CD4-positive, alpha-beta memory T cell (primary cell): ENCODE measurements at regions not wholly inside any gene's neighbourhood (a gene's known extent, or its start where the extent isn't known, plus 50 kb on each side); places are given as distances from the start of the nearest gene placed in this dataset.

Experiments
- CTCF ChIA-PET: fragments of 350-600 bp; sonication (Branson Sonifier 250); formaldehyde crosslinking; loops from one replicate; lab custom pipeline; 2021; ENCODE audit warnings: inconsistent platforms; ENCODE audit not compliant: partially characterized antibody; lab: Charles Lee
- POLR2A ChIA-PET: fragments of 350-600 bp; sonication (Branson Sonifier 250); formaldehyde crosslinking; loops from one replicate; lab custom pipeline; 2021; ENCODE audit not compliant: partially characterized antibody; lab: Charles Lee
- DNase-seq, 5 donors: peaks; one replicate each; pipeline versions ENCODE4 v3.0.0 to v3.0.0-alpha.2; 2020 to 2022; ENCODE audit warnings: mixed read lengths in 1 of 5
- H3K27ac ChIP-seq: one replicate; pipeline ENCODE4 v1.7.0; 2013; ENCODE audit warnings: low read depth, low read length
- H3K27me3 ChIP-seq: 2 replicates; pipeline ENCODE4 v1.7.0; 2013; ENCODE audit warnings: mild to moderate bottlenecking, low read length, moderate library complexity; ENCODE audit not compliant: insufficient read depth
- H3K36me3 ChIP-seq: 2 replicates; pipeline ENCODE4 v1.7.0; 2013; ENCODE audit warnings: mild to moderate bottlenecking, low read length, moderate library complexity; ENCODE audit not compliant: insufficient read depth
- H3K4me1 ChIP-seq: 2 replicates; pipeline ENCODE4 v1.7.0; 2013; ENCODE audit warnings: mild to moderate bottlenecking, low read length, moderate library complexity; ENCODE audit not compliant: insufficient read depth
- H3K4me3 ChIP-seq, 2 donors: one replicate each; pipeline ENCODE4 v1.7.0; 2013; ENCODE audit warnings: low read length in 2 of 2, mild to moderate bottlenecking in 1 of 2
- H3K9me3 ChIP-seq, 2 donors: one replicate each; pipeline ENCODE4 v1.7.0; 2013; ENCODE audit warnings: low read length in 2 of 2, control low read depth in 1 of 2; ENCODE audit not compliant: control insufficient read depth in 1 of 2
- H3K27ac Mint-ChIP-seq, 7 donors: one replicate each; pipeline ENCODE4 v1.8.0; 2020 to 2021; ENCODE audit warnings: mixed read lengths in 7 of 7, mild to moderate bottlenecking in 6 of 7, inconsistent platforms in 3 of 7, moderate library complexity in 3 of 7
- H3K27me3 Mint-ChIP-seq, 2 donors: one replicate each; pipeline ENCODE4 v1.8.0; 2020 to 2021; ENCODE audit warnings: mixed read lengths in 2 of 2
- H3K36me3 Mint-ChIP-seq, 2 donors: one replicate each; pipeline ENCODE4 v1.8.0; 2020 to 2021; ENCODE audit warnings: mixed read lengths in 2 of 2, inconsistent platforms in 1 of 2, mild to moderate bottlenecking in 1 of 2
- H3K4me1 Mint-ChIP-seq, 4 donors: one replicate each; pipeline ENCODE4 v1.8.0; 2020 to 2021; ENCODE audit warnings: mixed read lengths in 4 of 4, mild to moderate bottlenecking in 1 of 4
- H3K4me3 Mint-ChIP-seq, 8 donors: one replicate each; pipeline ENCODE4 v1.8.0; 2020 to 2021; ENCODE audit warnings: mixed read lengths in 8 of 8, mild to moderate bottlenecking in 7 of 8, moderate library complexity in 6 of 8, inconsistent platforms in 3 of 8
- H3K9me3 Mint-ChIP-seq, 8 donors: one replicate each; pipeline ENCODE4 v1.8.0; 2020 to 2021; ENCODE audit warnings: mixed read lengths in 8 of 8, mild to moderate bottlenecking in 5 of 8, inconsistent platforms in 3 of 8, moderate library complexity in 1 of 8
- intact Hi-C: fragments of 100-400 bp; cut with micrococcal nuclease; formaldehyde crosslinking; loops from one replicate; pipeline ENCODE4 v1.15.1; 2023

- Mint-ChIP-seq H3K4me1 (no peaks in the 10 kb centered on the region), H3K27me3 (no peaks in the 10 kb centered on the region), H3K4me3 (no peak overlapping the region), H3K27ac (no peak overlapping the region), H3K9me3 (peaks cover 0 to 19% (median 8%) of the 10 kb centered on the region in 8 donors), H3K36me3 (no peaks in the 10 kb centered on the region)
- H3K36me3 ChIP-seq = no peaks in the 10 kb centered on the region
- H3K4me1 ChIP-seq = no peaks in the 10 kb centered on the region
- intact Hi-C loops = no loop called here
- no peak overlapping the region for H3K4me3 ChIP-seq
- H3K27me3 ChIP-seq = no peaks in the 10 kb centered on the region
- DNase-seq = no peak
- H3K9me3 ChIP-seq = no peaks in the 10 kb centered on the region
- H3K27ac ChIP-seq = no peak overlapping the region
- ChIA-PET CTCF (no interaction called here), POLR2A (no interaction called here)
Measured at GRCh38 chr4:58541926-58542325, 1431.7 kb upstream of the IGFBP7 start.

- no peaks in the 10 kb centered on the region for H3K27me3 Mint-ChIP-seq
- H3K4me3 Mint-ChIP-seq = no peak overlapping the region
- intact Hi-C loops = no loop called here
- Histone ChIP-seq H3K9me3 (no peaks in the 10 kb centered on the region), H3K4me3 (no peak overlapping the region), H3K36me3 (no peaks in the 10 kb centered on the region), H3K27me3 (no peaks in the 10 kb centered on the region), H3K4me1 (no peaks in the 10 kb centered on the region), H3K27ac (no peak overlapping the region)
- H3K36me3 Mint-ChIP-seq = no peaks in the 10 kb centered on the region
- DNase-seq = no peak
- CTCF ChIA-PET = no interaction called here
- peaks cover 0 to 21% (median 8%) of the 10 kb centered on the region in 8 donors for H3K9me3 Mint-ChIP-seq
- H3K27ac Mint-ChIP-seq = no peak overlapping the region
- no peaks in the 10 kb centered on the region for H3K4me1 Mint-ChIP-seq
- POLR2A ChIA-PET = no interaction called here
Measured at GRCh38 chr4:58522765-58523382, 1412.7 kb upstream of the IGFBP7 start.

- no peak overlapping the region for H3K4me3 Mint-ChIP-seq
- H3K4me3 ChIP-seq = no peak overlapping the region
- intact Hi-C loops = no loop called here
- no peak for DNase-seq
- H3K9me3 Mint-ChIP-seq = peaks cover 0 to 21% (median 5%) of the 10 kb centered on the region in 8 donors
- H3K36me3 Mint-ChIP-seq = no peaks in the 10 kb centered on the region
- H3K27ac Mint-ChIP-seq = no peak overlapping the region
- H3K27me3 ChIP-seq = no peaks in the 10 kb centered on the region
- no peaks in the 10 kb centered on the region for H3K36me3 ChIP-seq
- ChIA-PET POLR2A (no interaction called here), CTCF (no interaction called here)
- H3K4me1 ChIP-seq = no peaks in the 10 kb centered on the region
- H3K27me3 Mint-ChIP-seq = no peaks in the 10 kb centered on the region
- H3K4me1 Mint-ChIP-seq = no peaks in the 10 kb centered on the region
- H3K27ac ChIP-seq = no peak overlapping the region
- peaks cover 0 to 3% of the 10 kb centered on the region in 2 donors for H3K9me3 ChIP-seq
Measured at GRCh38 chr4:58515226-58515625, 1405.0 kb upstream of the IGFBP7 start.

- no peaks in the 10 kb centered on the region for H3K27me3 Mint-ChIP-seq
- intact Hi-C loops = no loop called here
- no peak overlapping the region for H3K4me3 Mint-ChIP-seq
- Histone ChIP-seq H3K4me1 (no peaks in the 10 kb centered on the region), H3K27ac (no peak overlapping the region), H3K27me3 (no peaks in the 10 kb centered on the region), H3K4me3 (no peak overlapping the region), H3K36me3 (no peaks in the 10 kb centered on the region), H3K9me3 (peaks cover 0 to 3% of the 10 kb centered on the region in 2 donors)
- no peak overlapping the region for H3K27ac Mint-ChIP-seq
- ChIA-PET POLR2A (no interaction called here), CTCF (no interaction called here)
- DNase-seq = no peak
- H3K4me1 Mint-ChIP-seq = no peaks in the 10 kb centered on the region
- H3K36me3 Mint-ChIP-seq = no peaks in the 10 kb centered on the region
- H3K9me3 Mint-ChIP-seq = peaks cover 0 to 15% (median 4%) of the 10 kb centered on the region in 8 donors
Measured at GRCh38 chr4:58514299-58514698, 1404.1 kb upstream of the IGFBP7 start.

- no peaks in the 10 kb centered on the region for H3K36me3 Mint-ChIP-seq
- no peak overlapping the region for H3K4me3 Mint-ChIP-seq
- CTCF ChIA-PET = no interaction called here
Measured at GRCh38 chr4:58510652-58511051, 1400.5 kb upstream of the IGFBP7 start.

GRCh38 chr4:58507079-58507478 lies 1396.9 kb upstream of the IGFBP7 start:
- Histone ChIP-seq H3K9me3 (no peaks in the 10 kb centered on the region), H3K4me1 (no peaks in the 10 kb centered on the region), H3K27me3 (no peaks in the 10 kb centered on the region), H3K27ac (no peak overlapping the region), H3K4me3 (no peak overlapping the region), H3K36me3 (no peaks in the 10 kb centered on the region)
- POLR2A ChIA-PET = no interaction called here
- intact Hi-C loops = no loop called here
- Mint-ChIP-seq H3K4me3 (no peak overlapping the region), H3K36me3 (no peaks in the 10 kb centered on the region), H3K27me3 (no peaks in the 10 kb centered on the region), H3K4me1 (peaks cover 0 to 2% (median 0%) of the 10 kb centered on the region in 4 donors), H3K9me3 (peaks cover 0 to 8% (median under 1%) of the 10 kb centered on the region in 8 donors), H3K27ac (no peak overlapping the region)
- DNase-seq = no peak
- CTCF ChIA-PET = no interaction called here

More at GRCh38 chr4:58510652-58511051, 1400.5 kb upstream of the IGFBP7 start:
- POLR2A ChIA-PET = no interaction called here
- H3K9me3 ChIP-seq = peaks cover 0 to 3% of the 10 kb centered on the region in 2 donors
- Mint-ChIP-seq H3K4me1 (no peaks in the 10 kb centered on the region), H3K27me3 (no peaks in the 10 kb centered on the region), H3K9me3 (peaks cover 0 to 9% (median 3%) of the 10 kb centered on the region in 8 donors), H3K27ac (no peak overlapping the region)
- intact Hi-C loops = no loop called here
- no peak overlapping the region for H3K4me3 ChIP-seq
- H3K4me1 ChIP-seq = no peaks in the 10 kb centered on the region
- H3K36me3 ChIP-seq = no peaks in the 10 kb centered on the region
- no peaks in the 10 kb centered on the region for H3K27me3 ChIP-seq
- H3K27ac ChIP-seq = no peak overlapping the region
- DNase-seq = no peak

GRCh38 chr4:58502839-58503238 lies 1392.7 kb upstream of the IGFBP7 start:
- Mint-ChIP-seq H3K9me3 (peaks cover 0 to 11% (median 4%) of the 10 kb centered on the region in 8 donors), H3K27me3 (no peaks in the 10 kb centered on the region), H3K4me1 (peaks cover 0 to 2% (median 0%) of the 10 kb centered on the region in 4 donors), H3K4me3 (no peak overlapping the region), H3K27ac (no peak overlapping the region), H3K36me3 (no peaks in the 10 kb centered on the region)
- POLR2A ChIA-PET = no interaction called here
- Histone ChIP-seq H3K4me1 (no peaks in the 10 kb centered on the region), H3K27ac (no peak overlapping the region), H3K4me3 (no peak overlapping the region), H3K9me3 (no peaks in the 10 kb centered on the region), H3K36me3 (no peaks in the 10 kb centered on the region), H3K27me3 (no peaks in the 10 kb centered on the region)
- DNase-seq = no peak
- CTCF ChIA-PET = no interaction called here
- intact Hi-C loops = no loop called here
